GM21619 (cell line): ENCODE measurements at regions not wholly inside any gene's neighbourhood (a gene's known extent, or its start where the extent isn't known, plus 50 kb on each side); places are given as distances from the start of the nearest gene placed in this dataset.

Experiments used
- ATAC-seq: cut with Tn5 transposase; IDR thresholded peaks from one replicate; pipeline ENCODE4 v1.9.1; 2021; ENCODE audit not compliant: unreplicated experiment

- no peak for ATAC-seq
These were observed 467.3 kb downstream of the SHQ1 start for GRCh38 chr3:72380711-72381493.

- no peak for ATAC-seq
These were observed 468.1 kb downstream of the SHQ1 start for GRCh38 chr3:72380193-72380592.

GRCh38 chr3:72379500-72380187 is 468.6 kb downstream of the SHQ1 start:
- ATAC-seq: no peak

GRCh38 chr3:72378287-72378686 is 470.0 kb downstream of the SHQ1 start:
- ATAC-seq: no peak

GRCh38 chr3:72376956-72377710 is 471.1 kb downstream of the SHQ1 start:
- no peak for ATAC-seq

- ATAC-seq: no peak
These were observed 472.8 kb downstream of the SHQ1 start for GRCh38 chr3:72375237-72376076.

GRCh38 chr3:72373139-72373538 is 475.1 kb downstream of the SHQ1 start:
- no peak for ATAC-seq

GRCh38 chr3:72372161-72372560 is 476.1 kb downstream of the SHQ1 start:
- no peak for ATAC-seq

GRCh38 chr3:72371431-72371830 is 476.8 kb downstream of the SHQ1 start:
- no peak for ATAC-seq

GRCh38 chr3:72370947-72371346 is 477.3 kb downstream of the SHQ1 start:
- no peak for ATAC-seq

GRCh38 chr3:72369681-72370080 is 478.6 kb downstream of the SHQ1 start:
- no peak for ATAC-seq

- no peak for ATAC-seq
These were observed 479.8 kb downstream of the SHQ1 start for GRCh38 chr3:72368331-72368975.

GRCh38 chr3:72361990-72362389 is 486.3 kb downstream of the SHQ1 start:
- ATAC-seq: no peak

- no peak for ATAC-seq
These were observed 488.5 kb downstream of the SHQ1 start for GRCh38 chr3:72359743-72360142.

GRCh38 chr3:72355168-72355567 is 493.1 kb downstream of the SHQ1 start:
- ATAC-seq: no peak

- ATAC-seq: no peak
These were observed 493.8 kb downstream of the SHQ1 start for GRCh38 chr3:72354486-72354885.

GRCh38 chr3:72353236-72354128 is 494.8 kb downstream of the SHQ1 start:
- ATAC-seq: no peak

- ATAC-seq: no peak
These were observed 496.1 kb downstream of the SHQ1 start for GRCh38 chr3:72352176-72352575.

GRCh38 chr3:72351536-72351935 is 496.7 kb downstream of the SHQ1 start:
- no peak for ATAC-seq
